Stimulated activated CD4-positive, alpha-beta T cell treated with anti-CD3 and anti-CD28 coated beads, Interleukin-1b, Interleukin-23, amount 100 ng/mL, for 48 hours (primary cell): ENCODE measurements at regions not wholly inside any gene's neighbourhood (a gene's known extent, or its start where the extent isn't known, plus 50 kb on each side); places are given as distances from the start of the nearest gene placed in this dataset.

Experiments
- DNase-seq: peaks from one replicate; pipeline ENCODE4 v3.0.0-alpha.2; 2020

DNA sequence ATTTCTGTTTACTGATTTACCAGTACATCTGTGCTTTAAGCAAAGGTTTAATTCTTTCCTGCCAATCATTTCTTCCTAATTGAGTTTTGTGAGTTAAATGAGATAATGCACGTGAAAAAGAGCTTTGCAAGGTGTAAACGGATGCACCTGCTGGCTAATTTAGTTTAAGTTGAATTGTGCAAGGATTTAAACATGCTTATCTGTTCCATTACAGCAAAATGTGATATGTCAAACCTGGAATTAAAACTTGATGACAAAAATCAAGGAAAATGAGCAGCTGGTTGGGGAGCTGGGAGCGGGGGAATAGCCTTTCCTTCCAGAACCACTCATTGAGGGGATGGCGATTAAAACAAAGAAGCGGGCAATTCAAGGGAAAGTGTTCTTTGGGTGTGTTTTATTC lies 155.0 kb upstream of the CTTNBP2 start:
- no peak for DNase-seq

DNA sequence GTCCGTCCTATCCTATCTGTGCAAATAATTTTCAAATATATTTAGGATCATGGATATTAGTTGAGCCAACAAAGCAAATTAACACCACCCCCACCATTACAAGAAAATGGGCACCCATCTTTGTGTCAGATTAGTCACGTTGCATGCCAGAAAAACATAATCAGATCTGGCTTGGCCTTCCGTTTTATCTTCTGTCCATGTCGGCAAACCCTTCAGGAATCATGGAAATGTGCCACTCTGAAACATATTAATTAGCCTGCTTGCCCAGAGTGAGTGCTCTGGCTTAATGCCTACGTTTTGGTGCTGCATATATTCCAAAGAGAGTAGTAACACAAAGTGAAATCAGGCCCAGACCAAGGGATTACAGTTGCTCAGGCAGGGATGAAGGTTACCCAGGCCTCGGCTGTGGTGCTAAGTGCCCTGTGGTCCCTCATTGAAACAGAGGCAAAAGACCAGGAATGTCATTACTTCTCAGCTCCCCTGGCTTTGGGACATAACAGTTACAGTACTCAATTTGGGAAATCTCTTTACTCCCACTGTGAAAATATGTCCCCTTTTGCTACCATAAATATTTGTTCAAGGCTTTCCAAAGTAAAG lies 154.0 kb upstream of the LSM8 start:
- DNase-seq, result no peak

DNA sequence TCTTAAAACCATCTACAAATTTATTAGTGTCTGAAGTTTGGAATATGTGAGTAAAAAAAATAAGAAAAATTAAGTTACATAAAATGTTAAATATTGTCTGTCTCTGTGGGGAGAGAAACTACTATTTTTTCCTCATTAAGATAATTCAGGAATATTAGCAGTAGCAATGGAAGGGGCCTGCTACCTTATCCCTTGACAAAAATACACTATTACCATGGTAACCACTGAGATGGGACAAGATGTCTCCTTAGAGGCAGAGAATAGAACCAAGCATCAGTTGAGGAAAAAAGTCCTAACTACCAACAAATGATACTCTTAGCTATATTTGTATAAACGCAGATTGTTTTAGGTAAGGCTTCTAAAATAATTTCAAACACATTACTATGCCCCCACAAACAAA lies 150.7 kb upstream of the LSM8 start:
- DNase-seq, result no peak

DNA sequence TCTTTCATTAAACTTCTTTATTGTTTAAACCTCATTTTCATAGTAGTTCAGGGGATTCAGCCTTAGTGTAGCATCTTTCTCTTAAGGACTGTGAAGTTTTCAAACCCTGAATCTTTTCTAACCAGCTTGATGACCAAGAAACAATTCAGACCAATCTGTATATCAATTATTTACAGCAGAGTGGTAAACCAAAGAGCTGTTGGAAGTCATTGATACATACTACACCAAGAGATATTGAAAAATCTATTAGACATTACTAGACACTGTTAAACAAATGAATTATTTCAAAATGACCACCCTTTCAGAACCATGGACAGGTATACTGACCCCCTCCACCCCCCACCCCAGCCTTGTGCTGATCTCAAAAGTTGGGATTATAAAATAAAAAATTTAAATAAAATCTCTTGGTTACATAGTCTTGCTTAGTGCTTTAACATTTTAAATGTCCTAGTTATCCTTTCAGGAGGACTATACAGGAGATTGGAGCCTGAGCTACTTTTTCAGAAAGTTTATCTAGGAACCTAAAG lies 143.9 kb upstream of the LSM8 start:
- no peak for DNase-seq

DNA sequence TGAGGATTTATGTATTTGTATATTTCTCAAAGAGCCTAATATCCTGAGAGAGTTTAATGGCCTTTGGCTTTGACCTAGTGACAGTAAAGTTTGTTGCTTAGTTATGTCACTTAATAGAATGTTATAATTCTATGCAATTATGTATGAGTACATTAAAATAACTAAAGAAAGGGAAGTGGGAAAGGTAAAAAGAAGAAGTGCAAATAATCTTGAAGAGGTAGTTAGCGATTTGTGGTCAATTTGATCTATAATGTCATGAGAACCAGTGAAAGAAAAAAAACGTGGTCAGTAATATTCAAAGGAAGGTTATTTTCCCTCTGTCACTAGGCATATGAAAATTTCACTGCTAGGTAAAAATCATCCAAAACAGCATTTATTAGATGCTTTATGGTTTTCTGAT lies 143.4 kb upstream of the LSM8 start:
- no peak for DNase-seq

DNA sequence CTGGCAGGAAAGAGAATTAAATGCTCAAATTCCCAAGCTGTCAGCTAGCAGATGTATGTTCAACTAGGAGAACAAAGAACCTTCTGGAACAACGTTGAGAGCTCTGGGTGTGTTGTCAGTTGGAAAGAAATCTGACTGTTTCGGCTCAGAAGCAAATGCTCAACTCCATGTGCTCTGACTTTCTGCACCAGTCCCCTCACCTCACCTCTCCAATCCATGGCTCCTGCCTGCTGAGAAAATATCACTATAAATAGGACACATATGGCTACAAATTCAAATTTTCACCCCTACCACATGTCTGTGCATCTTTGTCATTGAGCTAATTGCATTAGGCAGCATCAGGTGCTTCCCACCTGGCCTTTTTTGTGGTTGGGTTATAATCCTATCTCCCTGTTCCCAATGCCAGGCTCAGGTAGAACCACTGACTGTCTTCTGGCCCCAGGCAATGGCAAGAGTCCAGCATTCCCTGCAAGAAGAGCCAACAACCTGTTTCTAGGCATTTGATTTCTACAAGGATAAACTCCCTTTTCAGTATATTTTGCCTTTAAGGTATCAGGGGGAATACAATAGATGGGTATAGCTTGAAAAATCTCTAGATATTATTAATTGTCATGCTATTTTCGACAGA lies 142.6 kb upstream of the LSM8 start:
- DNase-seq, result no peak

DNA sequence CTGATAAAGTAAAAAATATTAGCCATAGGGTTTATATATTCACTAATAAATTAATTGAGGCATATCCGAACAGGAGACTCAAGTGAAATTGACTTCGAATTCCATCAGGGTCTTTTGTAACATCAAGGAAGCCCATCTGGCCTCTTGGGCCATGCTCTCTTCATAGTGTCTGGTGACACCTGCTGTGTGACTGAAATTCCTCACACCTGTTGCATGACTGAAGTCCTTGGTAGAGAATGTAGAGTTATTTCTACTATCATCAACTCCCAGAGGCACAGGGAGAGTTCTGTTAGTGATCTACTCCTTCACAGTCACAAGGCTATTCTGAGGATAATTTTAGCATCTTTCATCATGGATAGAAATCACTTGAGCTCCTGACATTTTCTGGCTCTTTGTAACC lies 138.3 kb upstream of the LSM8 start:
- no peak for DNase-seq

DNA sequence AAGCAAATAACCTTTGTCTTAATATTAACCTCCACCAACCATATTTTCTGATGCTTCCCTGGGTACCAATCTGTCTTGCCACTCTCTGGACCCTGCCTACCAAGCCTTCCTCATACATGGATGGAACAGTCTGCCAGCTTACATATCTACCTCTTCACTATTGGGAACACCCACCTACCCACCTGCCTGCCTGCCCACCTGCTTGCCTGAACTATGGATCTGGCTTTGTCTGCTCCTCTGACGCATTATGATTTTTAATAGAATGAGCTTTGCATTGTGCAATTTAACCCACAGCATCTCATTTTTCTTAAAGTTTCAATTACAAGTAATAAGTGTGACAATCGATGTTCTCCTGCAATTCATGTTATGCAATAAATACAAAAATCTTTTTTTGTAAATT lies 137.9 kb upstream of the LSM8 start:
- DNase-seq, result no peak

DNA sequence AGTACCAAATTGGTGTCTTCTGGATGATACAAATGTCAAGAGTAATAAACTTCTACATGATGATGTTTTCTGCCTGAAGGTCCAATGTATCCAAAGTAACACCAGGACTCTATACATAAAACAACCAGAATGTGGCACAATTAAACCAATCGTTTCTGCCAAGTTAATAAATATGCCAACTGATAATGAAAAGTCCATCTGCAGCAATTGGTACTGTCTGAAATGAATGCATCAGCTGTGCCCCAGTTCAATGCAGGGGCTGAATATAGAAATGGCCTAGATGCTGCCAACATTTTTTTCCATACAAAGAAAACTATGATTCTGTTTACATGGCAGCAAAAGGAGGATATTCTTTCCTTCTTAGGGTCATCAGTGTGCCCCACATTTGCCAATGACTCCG lies 137.2 kb upstream of the LSM8 start:
- DNase-seq, result no peak

DNA sequence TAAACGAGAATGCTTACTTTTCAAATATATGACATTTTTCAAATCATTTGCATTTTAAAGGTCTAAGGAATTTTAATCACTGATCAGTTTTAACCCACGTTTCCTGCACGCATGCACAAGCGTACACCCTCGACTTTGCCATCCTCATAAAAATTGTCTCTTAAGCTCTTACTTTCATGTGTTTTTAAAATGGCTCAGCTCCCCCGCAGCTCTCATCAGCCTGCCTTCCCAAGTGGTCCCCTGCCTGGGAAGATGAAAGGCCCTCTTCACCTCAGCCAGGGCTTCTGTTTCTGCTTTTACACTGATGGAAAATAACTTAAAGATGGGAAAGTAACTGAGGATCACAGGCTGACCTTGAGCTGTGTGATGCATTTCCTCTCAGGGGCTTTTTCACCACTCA lies 131.6 kb upstream of the LSM8 start:
- DNase-seq, result no peak

DNA sequence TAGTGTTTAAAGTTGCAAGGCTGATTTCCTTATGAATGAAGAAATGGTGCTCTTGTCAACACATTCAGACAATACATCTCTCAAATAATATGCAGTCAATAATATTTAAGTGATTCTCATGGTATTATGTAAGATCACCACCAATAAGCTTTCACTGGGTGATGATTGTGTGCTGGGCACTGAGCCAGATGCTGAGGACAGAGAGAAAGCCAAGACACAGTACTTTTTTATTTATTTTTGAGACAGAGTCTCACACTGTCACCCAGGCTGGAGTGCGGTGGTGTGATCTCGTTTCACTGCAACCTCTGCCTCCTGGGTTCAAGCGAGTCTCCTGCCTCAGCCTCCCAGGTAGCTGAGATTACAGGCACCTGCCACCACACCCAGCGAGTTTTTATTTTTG lies 130.6 kb upstream of the LSM8 start:
- DNase-seq, result no peak

DNA sequence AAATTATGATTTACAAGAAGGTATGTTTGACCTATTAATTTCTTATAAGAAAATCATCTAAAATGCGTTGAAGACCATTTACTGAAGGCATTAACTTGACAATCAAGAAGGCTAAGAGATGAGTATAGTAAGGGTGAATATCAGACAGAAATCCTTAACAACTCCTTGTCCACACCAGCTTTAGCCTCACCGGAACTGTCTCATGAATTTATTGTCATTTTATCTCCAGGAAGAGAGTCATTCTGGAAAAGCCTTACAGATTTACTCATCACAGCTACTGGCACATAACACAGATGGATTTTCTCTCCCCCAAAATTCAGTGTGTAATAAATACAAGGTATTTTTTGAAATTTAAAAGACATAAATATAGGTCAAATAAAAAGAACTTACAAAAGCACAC lies 129.4 kb upstream of the LSM8 start:
- no peak for DNase-seq

DNA sequence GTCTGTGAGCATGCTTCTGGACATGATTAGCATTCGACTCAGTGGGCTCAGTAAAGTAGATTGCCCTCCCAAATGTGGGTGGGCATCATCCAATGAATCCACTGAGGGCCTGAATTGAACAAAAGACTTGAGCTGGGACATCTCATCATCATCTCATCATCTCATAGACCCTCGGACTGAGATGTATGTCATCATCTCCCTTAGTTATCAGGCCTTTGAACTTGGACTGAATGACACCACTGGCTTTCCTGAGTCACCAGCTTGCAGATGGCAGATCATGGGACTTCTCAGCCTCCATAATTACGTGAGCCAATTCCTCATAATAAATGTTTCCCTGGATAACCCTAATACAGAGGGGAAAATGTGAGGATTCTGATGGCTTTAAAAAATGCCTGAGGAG lies 128.3 kb upstream of the LSM8 start:
- DNase-seq, result no peak

DNA sequence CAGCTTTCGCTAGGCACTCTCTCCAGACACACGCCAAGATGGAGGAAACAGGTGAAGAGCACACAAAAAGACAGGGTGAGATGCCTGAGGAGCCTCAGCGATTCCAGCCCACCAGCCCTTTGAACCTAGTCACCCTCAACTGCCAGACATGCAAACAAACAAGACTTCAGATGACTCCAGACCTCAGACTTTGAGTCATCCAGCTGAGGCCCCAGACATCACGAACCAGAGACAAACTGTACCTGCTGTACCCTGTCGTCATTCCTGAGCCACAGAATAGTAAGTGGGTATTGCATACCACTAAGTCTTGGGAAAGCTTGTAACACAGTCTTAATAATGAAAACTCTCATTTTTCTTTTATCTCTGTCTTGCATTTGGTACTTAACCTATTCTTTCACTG lies 126.6 kb upstream of the LSM8 start:
- DNase-seq, result no peak

DNA sequence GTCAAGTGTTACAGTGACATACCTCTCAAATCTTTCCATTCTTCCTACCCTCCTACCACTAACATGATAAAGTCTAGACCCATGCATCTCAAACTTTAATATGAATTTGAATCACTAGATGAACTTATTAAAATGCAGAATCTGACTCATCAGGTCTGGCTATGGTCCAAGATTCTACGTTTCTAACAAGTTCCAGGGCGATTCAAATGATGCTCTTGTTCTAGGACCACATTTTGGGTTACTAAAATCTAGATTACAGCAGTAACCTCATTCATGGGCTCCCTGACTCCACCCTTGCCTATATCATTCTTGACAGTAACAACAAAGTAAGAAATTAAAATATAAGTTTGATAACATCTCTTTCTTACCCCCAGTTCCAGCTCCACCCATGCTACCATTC lies 124.8 kb upstream of the LSM8 start:
- no peak for DNase-seq

DNA sequence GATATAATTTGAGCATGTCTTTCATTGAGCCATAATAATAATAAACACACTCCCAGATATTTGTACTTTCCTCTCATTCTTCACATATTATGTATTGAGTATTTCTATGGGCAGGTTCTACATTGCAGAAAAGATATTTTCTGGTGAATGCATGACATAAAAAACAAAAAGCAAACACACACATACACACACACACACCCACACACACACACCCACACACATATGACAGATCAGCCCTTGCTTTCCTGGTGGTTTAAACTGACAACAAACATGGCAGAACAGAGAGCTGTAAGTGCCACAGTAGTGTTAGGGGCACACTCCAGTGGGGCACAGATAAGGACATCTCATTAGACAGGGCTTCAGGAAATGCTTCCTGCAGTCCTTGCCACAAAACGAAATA lies 123.3 kb upstream of the LSM8 start:
- DNase-seq, result no peak

DNA sequence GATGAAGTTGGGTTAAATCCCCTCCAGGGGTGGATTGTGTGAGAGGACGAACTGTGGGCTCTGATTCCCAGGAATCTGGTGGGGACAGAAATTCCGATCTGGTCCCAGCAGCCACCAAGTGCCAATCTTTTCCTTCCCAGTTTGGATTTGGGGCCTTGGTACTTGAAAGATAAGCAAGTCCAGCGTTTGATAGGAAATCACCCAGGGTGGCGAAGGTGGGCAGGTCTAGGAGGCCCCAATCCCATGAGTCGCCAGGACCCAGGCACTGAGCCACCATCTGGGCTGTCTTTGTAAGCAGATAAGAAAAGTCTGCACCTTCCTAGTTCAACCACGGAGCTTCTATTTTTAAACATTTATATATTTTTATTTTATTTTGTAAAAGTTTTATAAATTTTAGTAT lies 122.6 kb upstream of the LSM8 start:
- DNase-seq, result no peak

DNA sequence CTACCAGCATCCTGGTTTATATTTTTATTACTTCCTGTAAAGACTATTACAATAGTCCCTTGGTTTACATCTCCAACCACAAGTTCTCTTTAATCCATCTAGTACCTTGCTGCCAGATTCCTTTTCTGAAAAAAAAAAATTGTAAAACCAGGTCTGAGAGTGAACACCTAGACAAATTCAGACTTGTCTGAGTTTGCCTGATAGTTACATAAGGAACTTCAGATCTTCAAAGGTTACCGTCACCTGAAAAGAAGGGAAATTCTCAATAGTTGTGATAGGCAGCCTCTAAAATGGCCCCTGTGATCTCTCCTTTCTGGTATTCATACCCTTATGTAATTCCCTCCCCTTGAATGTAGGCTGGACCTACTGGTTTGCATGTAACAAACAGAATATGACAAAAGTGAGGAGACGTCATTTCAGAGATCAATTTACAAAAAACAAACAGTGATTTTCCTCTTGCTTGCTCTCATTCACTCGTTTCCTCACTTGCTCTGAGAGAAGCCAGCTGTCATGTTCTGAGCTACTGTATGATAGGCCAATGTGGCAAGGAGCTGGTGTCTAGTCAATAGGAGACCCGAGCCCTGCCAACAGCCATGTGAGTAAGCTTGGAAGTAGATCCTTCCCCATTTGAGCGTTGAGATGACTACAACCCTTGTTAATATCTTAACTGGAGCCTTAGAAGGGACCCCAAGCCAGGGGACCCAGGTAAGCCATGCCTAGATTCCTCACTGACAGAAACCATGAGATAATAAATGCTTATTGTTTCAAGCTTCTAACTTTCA lies 110.9 kb upstream of the LSM8 start:
- DNase-seq, result no peak

DNA sequence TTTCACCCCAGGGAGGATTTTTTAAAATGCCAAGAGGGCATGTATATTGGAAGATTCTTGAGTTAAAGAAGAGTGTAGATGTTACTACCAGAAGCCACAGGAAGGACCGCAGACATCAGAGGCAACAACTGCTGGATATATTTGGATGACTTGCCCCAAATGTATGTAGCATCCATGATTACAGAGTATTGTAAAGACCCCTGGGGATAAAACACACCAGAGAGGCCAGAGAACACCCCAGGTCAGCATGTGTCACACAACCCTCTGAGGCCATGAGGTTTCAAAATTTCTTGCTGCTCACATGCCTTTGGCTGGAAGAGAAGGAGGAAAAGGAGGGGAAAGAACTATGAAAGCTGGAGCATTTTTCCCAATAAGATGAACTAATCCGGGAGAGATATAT lies 108.0 kb upstream of the LSM8 start:
- DNase-seq, result no peak

DNA sequence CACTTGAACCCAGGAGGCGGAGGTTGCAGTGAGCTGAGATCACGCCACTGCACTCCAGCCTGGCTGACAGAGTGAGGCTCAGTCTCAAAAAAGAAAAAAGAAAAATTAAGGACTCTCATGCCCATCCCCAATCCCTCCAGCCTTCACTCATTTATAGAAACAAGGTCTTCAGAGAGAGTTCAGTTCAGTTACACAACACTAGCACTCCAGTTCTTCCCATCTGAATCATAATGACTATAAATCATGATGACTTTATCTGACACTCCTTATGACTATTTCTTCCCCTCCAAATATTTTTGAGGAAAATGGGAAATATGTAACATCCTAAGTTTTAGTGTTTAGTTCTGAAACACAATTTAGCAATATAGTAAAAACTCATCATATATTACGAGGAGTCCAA lies 107.4 kb upstream of the LSM8 start:
- no peak for DNase-seq

DNA sequence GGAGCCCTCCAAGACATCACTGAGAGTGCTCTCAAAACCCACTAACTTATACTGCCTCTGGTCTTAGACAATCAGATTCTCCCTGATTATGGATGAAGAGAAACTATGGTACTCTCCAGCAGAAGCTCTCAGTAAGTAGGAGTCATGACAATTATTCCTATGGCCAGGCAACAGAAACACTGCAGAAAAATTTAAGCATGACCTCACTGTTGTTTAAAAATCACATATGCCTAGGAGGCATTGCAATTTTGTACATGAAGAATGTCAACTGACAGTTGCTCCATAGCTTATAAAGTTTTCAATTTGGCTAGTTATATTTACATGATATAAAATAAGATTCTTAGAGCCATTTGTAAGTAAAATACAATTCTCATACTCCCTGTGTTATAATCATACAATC lies 105.9 kb upstream of the LSM8 start:
- DNase-seq, result no peak

DNA sequence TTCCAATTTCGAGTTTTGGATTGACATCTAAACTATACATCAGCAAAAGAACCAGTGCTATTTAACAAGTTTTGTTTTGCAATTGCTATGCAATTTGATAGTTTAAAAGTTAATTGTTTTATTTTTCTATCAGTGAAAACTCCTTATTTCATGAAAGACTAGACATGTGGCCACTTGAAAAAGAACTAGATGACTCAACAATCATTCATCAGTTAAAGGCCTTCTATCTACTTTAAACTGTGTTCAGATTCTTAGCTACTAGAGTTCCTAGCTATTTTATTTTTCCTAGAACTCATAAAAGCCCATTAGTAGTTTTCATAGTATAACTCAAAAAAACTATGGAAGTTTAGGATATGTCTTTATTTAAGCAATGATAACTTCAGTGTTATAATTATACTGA lies 104.6 kb upstream of the LSM8 start:
- no peak for DNase-seq

DNA sequence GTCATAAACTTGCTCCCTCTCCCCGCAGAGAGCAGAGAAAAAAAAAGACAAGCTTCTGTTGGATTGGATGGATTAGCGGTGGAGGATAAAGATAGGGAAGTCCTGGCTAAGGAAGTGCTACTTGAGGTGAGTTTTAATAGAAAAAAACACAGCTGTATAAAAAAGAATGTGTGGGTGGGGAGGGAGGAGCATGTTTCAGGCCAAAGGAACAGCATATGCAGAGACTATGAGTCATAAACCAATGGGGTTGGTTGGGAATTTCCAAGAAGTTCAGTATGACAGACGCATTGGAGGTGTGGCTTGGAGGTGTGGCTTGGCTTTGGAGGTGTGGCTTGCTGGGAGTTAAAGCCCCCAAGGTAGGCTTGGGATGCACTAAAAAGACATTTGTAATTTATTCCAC lies 103.0 kb upstream of the LSM8 start:
- DNase-seq, result peak; percentile 36

DNA sequence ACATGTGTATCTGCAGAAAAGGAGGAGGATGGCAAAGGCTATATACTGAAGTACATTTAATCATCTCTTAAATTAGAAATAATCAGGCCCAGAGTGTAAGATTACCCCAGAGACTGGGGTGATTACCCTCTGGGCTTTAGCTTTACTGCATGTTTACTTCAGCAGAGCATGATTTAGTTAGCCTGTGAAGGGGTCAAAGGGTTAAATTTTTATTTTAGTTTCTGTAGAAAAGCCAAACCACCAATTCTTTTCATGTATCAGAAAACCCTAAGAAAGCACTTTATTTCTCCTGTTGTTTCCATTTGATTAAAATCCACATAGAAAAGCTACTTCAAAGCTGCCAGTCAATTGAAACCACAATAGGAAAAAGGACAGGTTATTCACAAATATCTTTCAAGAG lies 101.5 kb upstream of the LSM8 start:
- DNase-seq, result no peak

DNA sequence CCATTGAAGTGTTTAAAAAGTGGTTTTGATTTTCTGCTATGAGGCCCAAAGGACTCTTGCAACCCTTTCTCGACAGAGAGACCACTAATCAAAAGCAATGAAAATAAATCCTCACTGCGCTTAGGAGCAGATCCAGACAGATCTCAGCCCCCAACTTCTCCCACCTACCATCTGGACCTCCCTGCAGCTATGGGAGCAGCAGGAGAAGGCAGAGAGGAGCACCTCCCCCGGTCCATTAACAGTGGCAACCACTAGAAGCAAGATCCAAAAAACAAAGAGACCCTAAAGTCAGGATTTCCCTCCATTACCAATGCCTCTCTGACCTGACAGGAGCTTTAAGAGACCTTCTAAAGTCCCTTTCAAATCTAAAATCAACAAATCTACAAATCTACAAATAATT lies 99.0 kb upstream of the LSM8 start:
- no peak for DNase-seq
